IMR-90 (cell line): ENCODE measurements at regions not wholly inside any gene's neighbourhood (a gene's known extent, or its start where the extent isn't known, plus 50 kb on each side); places are given as distances from the start of the nearest gene placed in this dataset.

ENCODE experiments used
- ATAC-seq: fragments of 200-7000 bp; cut with Tn5 transposase; 2 replicates; pipeline ENCODE4 v1.9.1; 2020; ENCODE audit warnings: low read depth, mild to moderate bottlenecking, moderate library complexity
- BruUV-seq: library from RNA; stranded (reverse); fragments of 400-500 nt; replicated peaks from 2 replicates; lab custom pipeline; 2021; lab: Mats Ljungman, UMichigan
- CTCF ChIA-PET: fragments of 300-600 bp; formaldehyde crosslinking; extraction: SDS; loops from one replicate; lab custom pipeline; 2021; ENCODE audit warnings: antibody characterized with exemption; lab: Yijun Ruan, JAX
- POLR2A ChIA-PET: fragments of 300-600 bp; sonication (Branson Sonifier 250); formaldehyde crosslinking; loops from one replicate; lab custom pipeline; 2022; ENCODE audit warnings: antibody characterized with exemption; ENCODE audit not compliant: unreplicated experiment; lab: Charles Lee
- DNase-seq: peaks from one replicate; pipeline ENCODE4 v3.0.0; 2013
- H2AFZ ChIP-seq: replicated peaks from 2 replicates; pipeline ENCODE3; 2013; ENCODE audit warnings: low read length, mild to moderate bottlenecking; ENCODE audit not compliant: poor library complexity
- H2AK5ac ChIP-seq: 2 replicates; pipeline ENCODE4 v1.6.1; 2013; ENCODE audit warnings: low read depth, low read length, inconsistent platforms
- H2AK9ac ChIP-seq: replicated peaks from 2 replicates; pipeline ENCODE3; 2013; ENCODE audit warnings: mild to moderate bottlenecking, low read depth, low read length, moderate library complexity; ENCODE audit not compliant: poor library complexity
- H2BK120ac ChIP-seq: 2 replicates; pipeline ENCODE4 v1.6.1; 2013; ENCODE audit warnings: low read depth, low read length, inconsistent platforms
- H2BK15ac ChIP-seq: 3 replicates; pipeline ENCODE4 v1.6.1; 2013; ENCODE audit warnings: low read depth, low read length, inconsistent platforms
- H2BK20ac ChIP-seq: 2 replicates; pipeline ENCODE4 v1.6.1; 2013; ENCODE audit warnings: low read depth, mild to moderate bottlenecking, inconsistent platforms, low read length, moderate library complexity
- H2BK5ac ChIP-seq: 2 replicates; pipeline ENCODE4 v1.6.1; 2013; ENCODE audit warnings: mild to moderate bottlenecking, low read depth, low read length, inconsistent platforms; ENCODE audit not compliant: poor library complexity, severe bottlenecking
- H3K14ac ChIP-seq: replicated peaks from 2 replicates; pipeline ENCODE4 v1.6.1; 2013; ENCODE audit warnings: low read depth, low read length, inconsistent platforms
- H3K18ac ChIP-seq: 2 replicates; pipeline ENCODE4 v1.6.1; 2013; ENCODE audit warnings: low read depth, low read length, control low read depth
- H3K23ac ChIP-seq: 2 replicates; pipeline ENCODE4 v1.6.1; 2013; ENCODE audit warnings: low read depth, low read length, inconsistent platforms
- H3K27ac ChIP-seq: 2 replicates; pipeline ENCODE4 v1.5.1; 2013; ENCODE audit warnings: mild to moderate bottlenecking, control low read depth, low read length; ENCODE audit not compliant: insufficient read depth
- H3K27me3 ChIP-seq: 2 replicates; pipeline ENCODE4 v1.6.1; 2013; ENCODE audit warnings: low read length; ENCODE audit not compliant: control insufficient read depth, insufficient read depth
- H3K36me3 ChIP-seq: 2 replicates; pipeline ENCODE4 v1.6.1; 2013; ENCODE audit warnings: low read length, mixed read lengths; ENCODE audit not compliant: control insufficient read depth, insufficient read depth
- H3K4ac ChIP-seq: 2 replicates; pipeline ENCODE4 v1.6.1; 2013; ENCODE audit warnings: low read depth, low read length, inconsistent platforms
- H3K4me1 ChIP-seq: 2 replicates; pipeline ENCODE4 v1.6.1; 2013; ENCODE audit warnings: low read length, mixed read lengths; ENCODE audit not compliant: control insufficient read depth, insufficient read depth
- H3K4me2 ChIP-seq: 2 replicates; pipeline ENCODE4 v1.6.1; 2013; ENCODE audit warnings: low read depth, mild to moderate bottlenecking, control low read depth, low read length, moderate library complexity
- H3K4me3 ChIP-seq: 2 replicates; pipeline ENCODE4 v1.5.1; 2013; ENCODE audit warnings: low read depth, mild to moderate bottlenecking, control low read depth, low read length, moderate library complexity; ENCODE audit not compliant: insufficient read depth
- H3K56ac ChIP-seq: 2 replicates; pipeline ENCODE4 v1.6.1; 2013; ENCODE audit warnings: low read length, inconsistent platforms; ENCODE audit not compliant: insufficient read depth; ENCODE audit errors: extremely low read depth
- H3K79me1 ChIP-seq, 2 experiments: 2 replicates each; pipeline ENCODE4 v1.6.1; 2013; ENCODE audit warnings: low read length in 2 of 2, inconsistent platforms in 1 of 2, low read depth in 1 of 2
- H3K9ac ChIP-seq: 2 replicates; pipeline ENCODE4 v1.6.1; 2013; ENCODE audit warnings: low read depth, low read length, control low read depth
- H3K9me1 ChIP-seq: 2 replicates; pipeline ENCODE4 v1.6.1; 2013; ENCODE audit warnings: low read length, inconsistent platforms; ENCODE audit not compliant: insufficient read depth
- H3K9me3 ChIP-seq: 2 replicates; pipeline ENCODE4 v1.6.1; 2013; ENCODE audit warnings: low read length; ENCODE audit not compliant: control insufficient read depth, insufficient read depth
- H4K20me1 ChIP-seq: 2 replicates; pipeline ENCODE4 v1.6.1; 2013; ENCODE audit warnings: low read length, inconsistent platforms; ENCODE audit not compliant: insufficient read depth
- H4K5ac ChIP-seq: 2 replicates; pipeline ENCODE4 v1.6.1; 2013; ENCODE audit warnings: mild to moderate bottlenecking, low read depth, low read length, control low read depth
- H4K8ac ChIP-seq, 2 experiments: 2 replicates each; pipeline ENCODE4 v1.6.1; 2013; ENCODE audit warnings: low read depth in 2 of 2, low read length in 2 of 2, control low read depth in 1 of 2, inconsistent platforms in 1 of 2
- H4K91ac ChIP-seq: 2 replicates; pipeline ENCODE4 v1.6.1; 2013; ENCODE audit warnings: low read depth, low read length, inconsistent platforms; ENCODE audit not compliant: insufficient read depth
- BHLHE40 ChIP-seq: fragments of 150-350 bp; IDR thresholded peaks from 2 replicates; pipeline ENCODE4 v1.6.1; 2016; ENCODE audit warnings: mild to moderate bottlenecking, low read depth, low read length
- CEBPB ChIP-seq: IDR thresholded peaks from 2 replicates; pipeline ENCODE4 v1.6.1; 2012; ENCODE audit warnings: low read depth, low read length, improper control_type of control experiment
- CHD1 ChIP-seq: IDR thresholded peaks from 2 replicates; pipeline ENCODE4 v1.6.1; 2012; ENCODE audit warnings: low read depth, low read length, improper control_type of control experiment
- CTCF ChIP-seq: conservative IDR thresholded peaks from 2 replicates; pipeline ENCODE4 v1.5.1; 2012; ENCODE audit warnings: mild to moderate bottlenecking, low read depth, low read length, improper control_type of control experiment
- FOS ChIP-seq: fragments of 150-350 bp; IDR thresholded peaks from 2 replicates; pipeline ENCODE4 v1.6.1; 2016; ENCODE audit warnings: low read depth, low read length
- MAFK ChIP-seq: IDR thresholded peaks from 2 replicates; pipeline ENCODE4 v1.6.1; 2012; ENCODE audit warnings: low read depth, low read length, improper control_type of control experiment
- MXI1 ChIP-seq: IDR thresholded peaks from 2 replicates; pipeline ENCODE4 v1.6.1; 2012; ENCODE audit warnings: low read depth, mild to moderate bottlenecking, low read length, moderate library complexity, borderline replicate concordance
- NFE2L2 ChIP-seq: fragments of 150-350 bp; IDR thresholded peaks from 2 replicates; pipeline ENCODE4 v1.6.1; 2016; ENCODE audit warnings: low read depth, mild to moderate bottlenecking, low read length
- POLR2A ChIP-seq: IDR thresholded peaks from 2 replicates; pipeline ENCODE4 v1.6.1; 2012; ENCODE audit warnings: mild to moderate bottlenecking, low read depth, low read length
- RCOR1 ChIP-seq: IDR thresholded peaks from 2 replicates; pipeline ENCODE4 v1.6.1; 2012; ENCODE audit warnings: mild to moderate bottlenecking, low read length, improper control_type of control experiment; ENCODE audit not compliant: insufficient replicate concordance
- RFX5 ChIP-seq: IDR thresholded peaks from 2 replicates; pipeline ENCODE4 v1.8.0; 2012; ENCODE audit warnings: low read depth, mild to moderate bottlenecking, low read length, moderate library complexity
- SMC3 ChIP-seq: fragments of 150-350 bp; IDR thresholded peaks from 2 replicates; pipeline ENCODE4 v1.6.1; 2016; ENCODE audit warnings: low read depth, mild to moderate bottlenecking, antibody characterized with exemption, low read length, moderate library complexity
- WGBS, 2 experiments: methylation state at CpG; one replicate each; pipeline versions ENCODE4 v1.1.5 to v1.1.7; 2013; ENCODE audit warnings: missing lambda C conversion rate in 2 of 2; ENCODE audit not compliant: insufficient read length in 1 of 2; ENCODE audit errors: extremely low coverage in 2 of 2; 5-methylcytosine and 5-hydroxymethylcytosine counted together
- dilution Hi-C: fragments of 300-500 bp; cut with HindIII; formaldehyde crosslinking; loops from one replicate; pipeline ENCODE4 v1.14.3; 2018; ENCODE audit warnings: low sequenced_read_pairs; ENCODE audit not compliant: unreplicated experiment
- in situ Hi-C: fragments of 300-500 bp; cut with MboI; formaldehyde crosslinking; loops from 3 replicates; pipeline ENCODE4 v1.14.3; 2019; ENCODE audit warnings: low sequenced_read_pairs, inconsistent platforms, mixed read lengths
- intact Hi-C: fragments of 100-400 bp; cut with micrococcal nuclease; formaldehyde crosslinking; loops from 2 replicates; pipeline ENCODE4 v1.10.0; 2022
- TF ChIP-seq, protein P1 (sequence below): fragments of 150-350 bp; IDR thresholded peaks from 2 replicates; pipeline ENCODE4 v1.6.1; 2017; ENCODE audit warnings: mild to moderate bottlenecking, antibody characterized with exemption, low read length, low read depth

DNA sequence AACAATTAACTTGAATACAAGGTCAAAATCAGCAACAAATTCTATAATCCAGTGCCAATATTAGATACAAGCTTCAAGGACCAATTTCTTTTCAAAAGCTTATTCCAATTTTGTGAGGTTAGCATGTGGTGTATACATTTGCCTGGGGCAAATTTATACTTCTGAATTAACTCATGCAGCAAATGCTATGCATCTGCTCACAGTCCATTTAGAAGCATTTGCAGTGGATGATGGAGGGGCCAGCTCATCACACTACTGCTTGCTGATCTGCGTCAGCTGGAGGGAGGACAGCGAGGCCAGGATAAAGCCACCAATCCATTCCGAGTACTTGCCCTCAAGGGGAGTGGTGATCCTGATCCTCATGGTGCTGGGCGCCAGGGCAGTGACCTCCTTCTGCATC is 474.3 kb upstream of the KIF2A start:
- Histone ChIP-seq H3K27me3 (no peaks in the 10 kb centered on the region), H4K5ac (no peak overlapping the region), H2AK5ac (no peak overlapping the region), H3K14ac (no peak overlapping the region), H3K56ac (no peak overlapping the region), H3K9ac (no peak overlapping the region), H3K4me1 (no peaks in the 10 kb centered on the region), H3K23ac (no peak overlapping the region), H2BK20ac (no peak overlapping the region), H2BK5ac (no peak overlapping the region), H3K79me1 (no peaks in the 10 kb centered on the region), H2BK15ac (no peak overlapping the region), H3K9me1 (no peaks in the 10 kb centered on the region), H3K36me3 (no peaks in the 10 kb centered on the region), H3K18ac (no peak overlapping the region), H3K4ac (no peak overlapping the region), H2BK120ac (no peak overlapping the region), H3K4me3 (no peak overlapping the region), H3K27ac (no peak overlapping the region), H3K4me2 (no peak overlapping the region), H4K8ac (no peak overlapping the region), H2AK9ac (no peak overlapping the region), H4K20me1 (no peaks in the 10 kb centered on the region), H3K9me3 (no peaks in the 10 kb centered on the region), H4K91ac (no peak overlapping the region), H2AFZ (no peak overlapping the region)
- dilution Hi-C loops (no loop called here), in situ Hi-C loops (no loop called here), intact Hi-C loops (no loop called here)
- ATAC-seq (no peak), DNase-seq (no peak)
- BruUV-seq, result no TSS peak
- POLR2A ChIA-PET, result no interaction called here
- TF ChIP-seq MXI1, result no peak
- TF ChIP-seq CEBPB, result no peak
- TF ChIP-seq MAFK, result no peak
- TF ChIP-seq FOS, result no peak
- no peak for TF ChIP-seq RCOR1
- TF ChIP-seq RFX5, result no peak
- no peak for TF ChIP-seq SMC3
- no peak for TF ChIP-seq BHLHE40
- TF ChIP-seq CHD1, result no peak
- TF ChIP-seq, protein P1, sequence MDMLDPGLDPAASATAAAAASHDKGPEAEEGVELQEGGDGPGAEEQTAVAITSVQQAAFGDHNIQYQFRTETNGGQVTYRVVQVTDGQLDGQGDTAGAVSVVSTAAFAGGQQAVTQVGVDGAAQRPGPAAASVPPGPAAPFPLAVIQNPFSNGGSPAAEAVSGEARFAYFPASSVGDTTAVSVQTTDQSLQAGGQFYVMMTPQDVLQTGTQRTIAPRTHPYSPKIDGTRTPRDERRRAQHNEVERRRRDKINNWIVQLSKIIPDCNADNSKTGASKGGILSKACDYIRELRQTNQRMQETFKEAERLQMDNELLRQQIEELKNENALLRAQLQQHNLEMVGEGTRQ, result no peak
- no peak for TF ChIP-seq NFE2L2
- no peak for TF ChIP-seq POLR2A
- no peak for TF ChIP-seq CTCF
- no CpG with 5 or more reads among the region's 4 CpGs for WGBS, 2 experiments
- CTCF ChIA-PET, result no interaction called here
